GM23338 (cell line): ENCODE measurements at regions not wholly inside any gene's neighbourhood (a gene's known extent, or its start where the extent isn't known, plus 50 kb on each side); places are given as distances from the start of the nearest gene placed in this dataset.

ENCODE experiments used
- ATAC-seq: fragments of 200-7000 bp; cut with Tn5 transposase; 3 replicates; pipeline ENCODE4 v1.9.1; 2020
- DNase-seq: peaks from one replicate; pipeline ENCODE4 v3.0.0-alpha.2; 2015; ENCODE audit warnings: low spot score
- H2AFZ ChIP-seq: fragments of 200-600 bp; sonication (generic); 2 replicates; pipeline ENCODE4 v1.8.0; 2016; ENCODE audit warnings: antibody characterized with exemption, mild to moderate bottlenecking, moderate library complexity
- H3F3A ChIP-seq: fragments of 200-600 bp; sonication (generic); replicated peaks from 2 replicates; pipeline ENCODE4 v1.8.0; 2017; ENCODE audit warnings: antibody characterized with exemption, mixed run types, low read depth
- H3K27ac ChIP-seq: fragments of 200-600 bp; sonication (generic); 2 replicates; pipeline ENCODE4 v1.6.1; 2016; ENCODE audit warnings: low read depth
- H3K27me3 ChIP-seq: fragments of 200-600 bp; sonication (generic); 2 replicates; pipeline ENCODE4 v1.8.0; 2016; ENCODE audit warnings: mild to moderate bottlenecking, mixed run types, moderate library complexity; ENCODE audit not compliant: insufficient read depth
- H3K36me3 ChIP-seq: fragments of 200-600 bp; sonication (generic); 2 replicates; pipeline ENCODE4 v1.8.0; 2016; ENCODE audit warnings: mild to moderate bottlenecking; ENCODE audit not compliant: insufficient read depth
- H3K4me1 ChIP-seq: fragments of 200-600 bp; sonication (generic); 2 replicates; pipeline ENCODE4 v1.8.0; 2016; ENCODE audit warnings: mild to moderate bottlenecking, moderate library complexity; ENCODE audit not compliant: insufficient read depth
- H3K4me2 ChIP-seq: fragments of 200-600 bp; sonication (generic); 2 replicates; pipeline ENCODE4 v1.7.1; 2017; ENCODE audit warnings: mixed run types
- H3K4me3 ChIP-seq: fragments of 200-600 bp; sonication (generic); 2 replicates; pipeline ENCODE4 v1.6.1; 2016; ENCODE audit warnings: mixed run types
- H3K79me2 ChIP-seq: fragments of 200-600 bp; sonication (generic); replicated peaks from 2 replicates; pipeline ENCODE4 v1.8.0; 2017; ENCODE audit warnings: mild to moderate bottlenecking; ENCODE audit not compliant: insufficient read depth
- H3K9me2 ChIP-seq: fragments of 200-600 bp; sonication (generic); 2 replicates; pipeline ENCODE4 v1.8.0; 2017; ENCODE audit not compliant: insufficient read depth
- H4K20me1 ChIP-seq: fragments of 200-600 bp; sonication (generic); replicated peaks from 2 replicates; pipeline ENCODE4 v1.8.0; 2017; ENCODE audit warnings: mild to moderate bottlenecking; ENCODE audit not compliant: insufficient read depth
- H3K27ac Mint-ChIP-seq: 2 replicates; pipeline ENCODE4 v1.8.0; 2020; ENCODE audit warnings: inconsistent platforms, mild to moderate bottlenecking, moderate library complexity, mixed read lengths
- H3K27me3 Mint-ChIP-seq: 3 replicates; pipeline ENCODE4 v1.8.0; 2022; ENCODE audit warnings: low read depth, mild to moderate bottlenecking, moderate library complexity, mixed read lengths, inconsistent platforms; ENCODE audit not compliant: insufficient read depth, poor library complexity
- H3K36me3 Mint-ChIP-seq: 3 replicates; pipeline ENCODE4 v1.8.0; 2021; ENCODE audit warnings: low read depth, mild to moderate bottlenecking, inconsistent platforms, moderate library complexity, mixed read lengths
- H3K4me1 Mint-ChIP-seq: 3 replicates; pipeline ENCODE4 v1.8.0; 2020; ENCODE audit warnings: mild to moderate bottlenecking, inconsistent platforms, mixed read lengths
- H3K4me3 Mint-ChIP-seq: 3 replicates; pipeline ENCODE4 v1.8.0; 2021; ENCODE audit warnings: moderate library complexity, mild to moderate bottlenecking, inconsistent platforms, mixed read lengths
- H3K9me3 Mint-ChIP-seq: 3 replicates; pipeline ENCODE4 v1.8.0; 2020; ENCODE audit warnings: moderate library complexity, mild to moderate bottlenecking, inconsistent platforms, mixed read lengths
- CREB1 ChIP-seq: fragments of 250-450 bp; sonication (Bioruptor Pico); IDR thresholded peaks from 2 replicates; pipeline ENCODE4 v1.5.0; 2020; ENCODE audit warnings: low read depth, mild to moderate bottlenecking, moderate library complexity
- ETS1 ChIP-seq: IDR thresholded peaks from 2 replicates; pipeline ENCODE4 v1.6.1; 2016; ENCODE audit warnings: antibody characterized with exemption
- EZH2phosphoT487 ChIP-seq: fragments of 200-600 bp; sonication (generic); IDR thresholded peaks from one replicate; pipeline ENCODE4 v1.8.1; 2018; ENCODE audit warnings: antibody characterized with exemption; ENCODE audit not compliant: unreplicated experiment
- JUNB ChIP-seq: IDR thresholded peaks from one replicate; pipeline ENCODE4 v1.6.1; 2016; ENCODE audit warnings: antibody characterized with exemption; ENCODE audit not compliant: unreplicated experiment
- NANOG ChIP-seq: IDR thresholded peaks from 2 replicates; pipeline ENCODE4 v1.6.1; 2016; ENCODE audit warnings: antibody characterized with exemption, borderline replicate concordance
- POLR2AphosphoS5 ChIP-seq: IDR thresholded peaks from 2 replicates; pipeline ENCODE4 v1.6.1; 2016; ENCODE audit warnings: antibody characterized with exemption, low read depth
- REST ChIP-seq: IDR thresholded peaks from one replicate; pipeline ENCODE4 v1.6.1; 2018; ENCODE audit warnings: antibody characterized with exemption; ENCODE audit not compliant: unreplicated experiment
- STAT1 ChIP-seq: IDR thresholded peaks from one replicate; pipeline ENCODE4 v1.6.1; 2016; ENCODE audit warnings: antibody characterized with exemption; ENCODE audit not compliant: unreplicated experiment
- ZNF114 ChIP-seq: fragments of 250-450 bp; sonication (Bioruptor Pico); IDR thresholded peaks from 2 replicates; pipeline ENCODE4 v1.5.0; 2020; ENCODE audit warnings: mild to moderate bottlenecking, moderate library complexity
- ZNF331 ChIP-seq: fragments of 250-450 bp; sonication (Bioruptor Pico); IDR thresholded peaks from 2 replicates; pipeline ENCODE4 v1.5.0; 2020; ENCODE audit warnings: low read depth, mild to moderate bottlenecking, moderate library complexity
- ZNF462 ChIP-seq: fragments of 250-450 bp; sonication (Bioruptor Pico); IDR thresholded peaks from 2 replicates; pipeline ENCODE4 v1.5.0; 2020; ENCODE audit warnings: mild to moderate bottlenecking, moderate library complexity

GRCh38 chr2:234768608-234769196 is 183.1 kb upstream of the SH3BP4 start:
- H3K4me2 ChIP-seq = no peak overlapping the region
- ATAC-seq (no peak), DNase-seq (no peak)
- Mint-ChIP-seq H3K27me3 (peaks cover 7% of the 10 kb centered on the region), H3K36me3 (no peaks in the 10 kb centered on the region), H3K4me3 (no peak overlapping the region), H3K9me3 (no peaks in the 10 kb centered on the region; the same call in 2 of the 3 replicates), H3K4me1 (peaks cover 23% of the 10 kb centered on the region), H3K27ac (no peak overlapping the region)
- H3K4me3 ChIP-seq = no peak overlapping the region
- peaks cover 15% of the 10 kb centered on the region for H3K9me2 ChIP-seq
- no peaks in the 10 kb centered on the region; the same call in 1 of the 2 replicates for H3K36me3 ChIP-seq
- no peaks in the 10 kb centered on the region for H4K20me1 ChIP-seq
- no peaks in the 10 kb centered on the region for H3K79me2 ChIP-seq
- no peaks in the 10 kb centered on the region for H3F3A ChIP-seq
- no peak overlapping the region for H3K27ac ChIP-seq
- H3K27me3 ChIP-seq = no peaks in the 10 kb centered on the region
- H3K4me1 ChIP-seq = peaks cover 5% of the 10 kb centered on the region; the same call in 1 of the 2 replicates
- H2AFZ ChIP-seq = no peak overlapping the region
- TF ChIP-seq STAT1 (no peak), POLR2AphosphoS5 (no peak)

DNA sequence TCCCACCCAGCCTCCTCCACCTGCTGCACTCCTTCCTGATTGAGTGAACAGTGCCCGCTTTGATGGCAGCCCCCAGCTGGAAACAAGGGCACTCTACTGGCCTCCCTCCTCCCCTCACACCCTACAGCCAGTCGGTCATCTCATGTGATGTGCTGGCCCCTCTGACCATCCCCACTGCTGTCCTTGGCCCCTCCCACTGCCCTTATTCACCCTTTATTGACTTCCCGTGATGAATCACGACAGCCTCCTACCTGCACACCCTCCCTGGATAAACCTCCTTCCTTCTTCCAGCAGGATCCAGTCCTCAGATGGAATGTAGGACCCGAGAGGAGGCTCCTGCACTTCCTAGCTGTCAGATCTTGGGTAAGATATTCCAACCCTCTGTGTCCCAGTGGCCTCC is 186.5 kb upstream of the SH3BP4 start:
- 0 out of 2 replicates have a peak, but pooled peaks cover 6% of the 10 kb centered on the region for H3K36me3 ChIP-seq
- Mint-ChIP-seq H3K4me1 (peaks cover 5% of the 10 kb centered on the region; the same call in 2 of the 3 replicates), H3K27me3 (peaks cover 7% of the 10 kb centered on the region), H3K9me3 (peaks cover 8% of the 10 kb centered on the region; the same call in 2 of the 3 replicates), H3K27ac (no peak overlapping the region), H3K4me3 (no peak overlapping the region), H3K36me3 (no peaks in the 10 kb centered on the region)
- H3K9me2 ChIP-seq = peaks cover 6% of the 10 kb centered on the region; the same call in 1 of the 2 replicates
- ATAC-seq (no peak), DNase-seq (no peak)
- H3K27me3 ChIP-seq = no peaks in the 10 kb centered on the region
- no peaks in the 10 kb centered on the region for H3K79me2 ChIP-seq
- no peaks in the 10 kb centered on the region for H4K20me1 ChIP-seq
- H3K4me1 ChIP-seq = peaks cover 5% of the 10 kb centered on the region; the same call in 1 of the 2 replicates
- H3K4me3 ChIP-seq = no peak overlapping the region
- no peak overlapping the region for H3K4me2 ChIP-seq
- H3F3A ChIP-seq = no peaks in the 10 kb centered on the region
- no peak overlapping the region for H3K27ac ChIP-seq
- H2AFZ ChIP-seq = no peak overlapping the region
- TF ChIP-seq JUNB = no peak
- no peak for TF ChIP-seq NANOG
- no peak for TF ChIP-seq ETS1
- no peak for TF ChIP-seq POLR2AphosphoS5
- no peak for TF ChIP-seq CREB1 (CRISPR knock-in tag)
- no peak for TF ChIP-seq REST
- no peak for TF ChIP-seq ZNF114 (CRISPR knock-in tag)
- TF ChIP-seq ZNF331 (CRISPR knock-in tag) = no peak
- TF ChIP-seq ZNF462 (CRISPR knock-in tag) = no peak
- no peak for TF ChIP-seq STAT1
- no peak for TF ChIP-seq EZH2phosphoT487
